T-helper 2 cell (primary cell): ENCODE measurements at regions not wholly inside any gene's neighbourhood (a gene's known extent, or its start where the extent isn't known, plus 50 kb on each side); places are given as distances from the start of the nearest gene placed in this dataset.

Experiments
- DNase-seq, 5 experiments: peaks; one replicate each; pipeline versions ENCODE4 v3.0.0 to v3.0.0-alpha.2; 2012 to 2022

DNA sequence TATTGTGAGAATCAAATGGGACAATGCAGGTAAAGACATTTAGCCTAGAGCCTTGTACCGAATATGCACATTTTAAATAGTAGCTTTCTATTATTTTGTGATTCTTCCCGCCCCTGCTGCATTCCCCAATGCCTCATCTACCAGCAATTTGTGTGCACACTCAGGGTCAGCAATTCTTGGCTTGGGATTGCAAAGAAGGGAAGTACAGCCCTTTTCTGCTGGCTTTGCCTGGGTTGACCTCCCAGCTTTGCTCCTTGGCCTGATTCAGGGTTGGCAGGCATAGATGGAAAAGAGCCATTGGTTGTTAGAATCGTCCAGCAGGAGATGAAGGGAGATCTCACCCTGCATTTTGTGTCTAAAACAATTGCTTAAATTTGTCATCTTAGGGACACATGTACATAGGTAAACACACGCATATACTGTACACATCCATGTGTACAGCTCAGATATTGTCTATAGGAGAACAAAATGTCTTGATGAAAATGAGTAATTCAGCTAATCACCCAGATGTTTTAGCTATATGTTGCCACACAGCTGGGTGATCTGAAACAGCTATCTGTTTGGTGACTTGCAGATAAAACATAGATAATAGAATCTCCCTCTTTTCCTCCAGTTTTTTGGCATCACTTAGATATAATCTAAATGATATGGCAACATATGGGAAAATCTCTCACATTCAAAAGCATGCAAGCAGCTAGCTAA is 340.9 kb upstream of the TBL1XR1 start:
- DNase-seq = peak in 1 of 5 experiments; percentile 52

GRCh38 chr3:177538750-177539730 is 341.8 kb upstream of the TBL1XR1 start:
- DNase-seq = peak in 2 of 5 experiments; percentile 27 to 92

- DNase-seq = no peak
Observed at GRCh38 chr3:177541541-177541940, 344.3 kb upstream of the TBL1XR1 start.

DNA sequence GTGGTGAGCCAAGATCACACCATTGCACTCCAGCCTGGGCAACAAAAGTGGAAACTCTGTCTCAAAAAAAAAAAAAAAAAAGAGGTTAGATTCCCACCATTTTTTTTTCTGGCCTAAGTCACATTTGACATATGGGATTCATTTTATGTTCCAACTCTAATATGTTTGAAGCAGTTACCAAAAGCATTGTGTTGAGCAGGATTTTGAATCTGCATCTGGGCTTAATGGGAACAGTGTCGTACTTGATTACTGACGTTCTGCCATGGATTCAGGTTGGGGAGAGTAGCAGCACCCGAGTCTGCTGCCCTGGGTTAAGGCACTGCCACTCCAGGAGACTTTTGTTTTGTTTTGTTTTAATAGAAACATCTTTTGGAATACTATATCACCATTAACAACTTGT is 348.7 kb upstream of the TBL1XR1 start:
- no peak for DNase-seq

- no peak for DNase-seq
Observed at GRCh38 chr3:177547711-177548350, 350.5 kb upstream of the TBL1XR1 start.

GRCh38 chr3:177550667-177551066 is 353.4 kb upstream of the TBL1XR1 start:
- DNase-seq = no peak

DNA sequence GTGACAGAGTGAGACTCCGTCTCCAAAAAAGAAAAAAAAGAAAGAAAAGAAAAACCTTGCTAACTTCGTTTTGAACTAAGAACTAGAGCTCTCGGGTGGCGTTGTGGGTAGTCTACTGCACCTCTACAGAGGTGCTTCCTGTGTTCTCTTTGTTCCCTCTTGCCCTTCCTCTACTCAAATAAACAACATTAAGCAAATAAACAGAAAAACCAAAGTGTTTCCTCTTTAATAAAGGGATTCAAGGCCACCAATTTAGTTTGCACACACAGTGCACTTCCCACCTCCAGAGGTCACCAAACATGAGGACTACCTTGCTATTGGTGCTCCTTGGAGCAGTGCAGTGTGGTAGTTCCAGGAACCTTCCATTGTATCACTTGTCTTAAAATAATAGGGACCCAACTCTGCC is 354.2 kb upstream of the TBL1XR1 start:
- DNase-seq = peak in 1 of 5 experiments; percentile 52

- DNase-seq = no peak
Observed at GRCh38 chr3:177552051-177552450, 354.8 kb upstream of the TBL1XR1 start.

- no peak for DNase-seq
Observed at GRCh38 chr3:177553012-177553411, 355.7 kb upstream of the TBL1XR1 start.

- no peak for DNase-seq
Observed at GRCh38 chr3:177553579-177553978, 356.3 kb upstream of the TBL1XR1 start.

- peak in 1 of 5 experiments; percentile 30 for DNase-seq
Observed at GRCh38 chr3:177554895-177555759, 357.8 kb upstream of the TBL1XR1 start.

DNA sequence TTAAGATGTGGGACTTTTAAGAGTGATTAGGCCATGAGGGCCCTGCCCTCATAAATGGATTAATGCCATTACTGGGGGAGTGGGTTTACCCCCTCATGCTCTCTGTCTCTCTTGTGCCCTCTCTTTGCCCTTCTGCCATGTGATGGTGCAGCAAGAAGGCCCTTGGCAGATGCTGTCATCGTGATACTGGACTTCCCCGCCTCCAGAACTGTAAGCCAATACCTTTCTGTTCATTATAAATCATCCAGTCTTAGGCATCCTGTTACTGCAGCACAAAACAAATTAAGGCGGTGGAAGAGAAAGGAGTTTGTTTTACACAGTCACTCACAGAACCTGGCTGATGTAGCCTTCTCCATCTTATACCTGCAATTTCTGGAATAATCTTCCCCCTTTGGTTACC is 360.3 kb upstream of the TBL1XR1 start:
- DNase-seq = no peak

DNA sequence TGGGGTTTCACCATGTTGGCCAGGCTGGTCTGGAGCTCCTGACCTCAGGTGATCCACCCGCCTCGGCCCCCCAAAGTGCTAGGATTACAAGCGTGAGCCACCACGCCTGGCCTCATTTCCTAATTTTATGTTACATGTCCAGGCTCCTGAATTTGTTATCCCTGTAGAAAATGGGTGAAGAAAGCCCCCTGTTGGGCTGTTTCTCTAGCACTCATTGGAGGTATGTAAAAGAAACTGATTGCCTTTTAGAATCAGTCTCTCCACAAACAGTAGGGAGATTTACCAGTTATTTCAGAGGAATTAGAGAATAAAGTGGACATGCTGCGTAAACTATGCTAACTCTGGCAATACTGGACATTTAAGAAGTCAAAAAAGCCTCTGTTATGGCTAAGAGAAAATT is 364.1 kb upstream of the TBL1XR1 start:
- DNase-seq = no peak

GRCh38 chr3:177561769-177562392 is 364.6 kb upstream of the TBL1XR1 start:
- no peak for DNase-seq

DNA sequence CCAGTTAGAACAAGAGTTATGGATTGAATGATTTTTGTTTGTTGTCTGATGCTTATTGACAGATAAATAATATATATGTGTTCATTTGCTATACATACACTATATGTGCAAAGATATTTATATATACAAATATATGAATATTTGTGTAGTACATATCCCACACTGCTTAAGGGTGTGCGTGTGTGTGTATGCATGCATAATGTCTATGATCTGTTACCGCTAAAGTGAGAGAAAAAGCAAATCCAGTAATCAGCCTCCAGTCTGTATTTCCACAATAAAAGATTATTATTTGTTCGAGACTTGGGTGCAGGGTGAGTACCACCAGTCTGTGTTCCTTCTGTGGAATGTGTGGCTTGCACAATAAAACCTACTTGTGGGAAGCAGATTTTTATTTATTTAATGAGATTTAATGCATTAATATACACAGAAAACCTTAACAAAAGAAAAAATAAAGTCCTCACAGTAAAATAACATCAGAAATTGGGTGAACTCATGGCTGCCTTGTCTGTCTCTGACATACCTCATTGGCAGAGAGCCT is 366.0 kb upstream of the TBL1XR1 start:
- no peak for DNase-seq

DNA sequence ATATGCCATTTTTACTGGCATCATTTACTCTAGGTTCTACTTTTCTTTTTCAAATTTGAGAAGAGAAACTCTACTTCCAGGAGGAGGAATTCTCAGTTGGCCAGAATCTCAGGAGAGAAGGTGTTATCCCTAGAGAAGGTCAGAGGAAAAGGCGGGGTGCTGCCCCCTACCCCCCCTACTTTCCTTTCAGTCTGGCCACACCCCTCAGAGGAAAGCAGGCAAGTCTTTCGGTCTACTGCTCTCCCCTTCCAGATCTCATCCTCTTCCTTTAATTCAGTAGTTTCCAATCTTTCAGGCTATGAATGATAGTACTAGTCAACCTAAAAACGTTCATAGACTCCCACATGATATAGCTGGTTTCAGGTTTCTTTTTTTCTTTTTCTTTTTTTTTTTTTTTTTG is 366.5 kb upstream of the TBL1XR1 start:
- DNase-seq = no peak

DNA sequence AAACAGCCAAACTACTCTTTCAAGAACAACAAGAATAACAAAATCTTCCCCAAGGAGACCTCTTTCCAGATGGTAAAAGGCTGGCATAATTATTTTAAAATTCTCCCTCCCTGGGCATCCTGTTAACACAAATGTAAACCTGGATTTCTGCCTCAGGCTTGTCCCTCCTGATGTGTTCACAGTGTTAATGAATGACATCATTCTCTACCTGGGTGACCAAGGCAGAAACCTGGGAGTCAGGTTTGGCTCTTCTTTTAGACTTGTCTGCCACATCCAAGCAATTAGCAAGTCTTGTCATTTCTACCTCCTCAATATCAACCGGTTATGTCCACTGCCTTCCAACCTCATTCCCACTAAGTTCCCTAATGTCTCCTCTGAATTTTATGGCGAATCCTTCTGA is 368.7 kb upstream of the TBL1XR1 start:
- no peak for DNase-seq

DNA sequence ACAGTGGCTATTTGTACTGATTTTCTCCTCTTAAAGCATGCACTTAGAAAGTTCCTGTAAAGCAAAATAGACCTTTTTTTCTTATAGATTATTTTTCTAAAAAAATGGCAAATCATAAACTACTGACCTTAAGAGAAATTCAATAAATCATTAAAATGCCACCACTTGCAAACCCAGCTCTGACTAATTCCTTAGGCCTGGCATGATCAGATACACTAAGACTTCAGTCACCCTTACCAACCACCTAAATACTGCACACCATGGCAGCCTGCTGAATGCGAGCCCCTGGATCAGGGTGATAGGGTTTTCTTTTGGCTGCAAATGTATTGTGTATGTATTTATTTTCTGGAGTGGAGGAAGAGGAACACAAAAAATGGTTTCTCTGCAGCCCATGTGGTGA is 370.6 kb upstream of the TBL1XR1 start:
- DNase-seq = no peak

- no peak for DNase-seq
Observed at GRCh38 chr3:177569193-177569592, 371.9 kb upstream of the TBL1XR1 start.

GRCh38 chr3:177569875-177570657 is 372.8 kb upstream of the TBL1XR1 start:
- no peak for DNase-seq
